HCT116 (cell line): ENCODE measurements at regions not wholly inside any gene's neighbourhood (a gene's known extent, or its start where the extent isn't known, plus 50 kb on each side); places are given as distances from the start of the nearest gene placed in this dataset.

ENCODE experiments used
- ATAC-seq: fragments of 200-7000 bp; cut with Tn5 transposase; 2 replicates; pipeline ENCODE4 v1.9.1; 2020; ENCODE audit warnings: mild to moderate bottlenecking, moderate library complexity
- BruUV-seq: library from RNA; stranded (reverse); fragments of 400-500 nt; replicated peaks from 2 replicates; lab custom pipeline; 2021; lab: Mats Ljungman, UMichigan
- CTCF ChIA-PET: fragments of 300-600 bp; sonication (Branson Sonifier 250); formaldehyde crosslinking; loops from one replicate; lab custom pipeline; 2021; ENCODE audit warnings: antibody characterized with exemption; lab: Charles Lee
- POLR2A ChIA-PET: fragments of 300-600, 350-600 bp; sonication (Branson Sonifier 250); formaldehyde crosslinking; loops from one replicate; lab custom pipeline; 2021; ENCODE audit warnings: antibody characterized with exemption; lab: Charles Lee
- RAD21 ChIA-PET, 2 experiments: fragments of 300-600 bp; sonication (Branson Sonifier 250); formaldehyde crosslinking; loops; one replicate each; lab custom pipeline; 2023; ENCODE audit warnings: low total read pairs in 2 of 2; ENCODE audit not compliant: uncharacterized antibody in 2 of 2, unreplicated experiment in 2 of 2, low non-redundant PET in 1 of 2; lab: Charles Lee
- DNase-seq: peaks from one replicate; pipeline ENCODE4 v3.0.0-alpha.2; 2010; ENCODE audit warnings: low read depth, low spot score
- H2AFZ ChIP-seq: fragments of 200-600 bp; shearing (Covaris generic), sonication (generic); 2 replicates; pipeline ENCODE4 v1.6.1; 2017; ENCODE audit warnings: low read depth, mixed run types, mixed read lengths, antibody characterized with exemption, low read length; ENCODE audit not compliant: poor library complexity, severe bottlenecking
- H3K27ac ChIP-seq: 2 replicates; pipeline ENCODE4 v1.5.1; 2012; ENCODE audit warnings: low read depth, low read length
- H3K27me3 ChIP-seq: fragments of 200-600 bp; sonication (generic); 2 replicates; pipeline ENCODE4 v1.6.1; 2016; ENCODE audit warnings: mixed run types, low read length, mixed read lengths; ENCODE audit not compliant: insufficient read depth
- H3K36me3 ChIP-seq, 2 experiments: fragments of 200-500 bp in 1 of 2; fragments of 200-600 bp in 1 of 2; sonication (Bioruptor generic) in 1 of 2; sonication (generic) in 1 of 2; 2 replicates each; pipeline versions ENCODE4 v1.5.1 to v1.6.1; 2014 to 2016; ENCODE audit warnings: low read length in 2 of 2, inconsistent platforms in 1 of 2, mixed read lengths in 1 of 2, mixed run types in 1 of 2; ENCODE audit not compliant: insufficient read depth in 2 of 2, control insufficient read depth in 1 of 2
- H3K4me1 ChIP-seq, 2 experiments: fragments of 200-600 bp in 1 of 2; sonication (generic) in 1 of 2; 2 replicates each; pipeline versions ENCODE4 v1.5.1 to v1.6.1; 2012 to 2017; ENCODE audit warnings: low read length in 2 of 2, inconsistent platforms in 1 of 2, mild to moderate bottlenecking in 1 of 2, mixed read lengths in 1 of 2, mixed run types in 1 of 2, moderate library complexity in 1 of 2; ENCODE audit not compliant: insufficient read depth in 2 of 2, control insufficient read depth in 1 of 2
- H3K4me2 ChIP-seq: fragments of 200-600 bp; sonication (generic); 2 replicates; pipeline ENCODE4 v1.6.1; 2017; ENCODE audit warnings: mixed run types, low read length, mixed read lengths
- H3K4me3 ChIP-seq, 2 experiments: fragments of 200-600 bp in 1 of 2; sonication (generic) in 1 of 2; replicated peaks in 1 of 2; 2 replicates each; pipeline ENCODE4 v1.5.1; 2011 to 2016; ENCODE audit warnings: low read length in 2 of 2, control low read depth in 1 of 2, low read depth in 1 of 2, mild to moderate bottlenecking in 1 of 2, mixed read lengths in 1 of 2, mixed run types in 1 of 2
- H3K79me2 ChIP-seq: fragments of 200-600 bp; sonication (generic); 2 replicates; pipeline ENCODE4 v1.6.1; 2017; ENCODE audit warnings: mild to moderate bottlenecking, mixed run types, low read length, moderate library complexity, mixed read lengths; ENCODE audit not compliant: insufficient read depth
- H3K9ac ChIP-seq: fragments of 200-600 bp; sonication (generic); 2 replicates; pipeline ENCODE4 v1.6.1; 2016; ENCODE audit warnings: low read length, mixed read lengths
- H3K9me2 ChIP-seq: fragments of 200-600 bp; sonication (generic), shearing (Covaris generic); 2 replicates; pipeline ENCODE4 v1.6.1; 2017; ENCODE audit warnings: mixed run types, mild to moderate bottlenecking, moderate library complexity; ENCODE audit not compliant: insufficient read depth
- H3K9me3 ChIP-seq, 2 experiments: fragments of 200-500 bp in 1 of 2; fragments of 200-600 bp in 1 of 2; sonication (Bioruptor generic) in 1 of 2; sonication (generic) in 1 of 2; 2 replicates each; pipeline ENCODE4 v1.6.1; 2014 to 2017; ENCODE audit warnings: low read length in 2 of 2, mixed read lengths in 2 of 2, inconsistent platforms in 1 of 2, low read depth in 1 of 2, mild to moderate bottlenecking in 1 of 2, mixed run types in 1 of 2, moderate library complexity in 1 of 2; ENCODE audit not compliant: control insufficient read depth in 1 of 2, insufficient read depth in 1 of 2
- H4K20me1 ChIP-seq: fragments of 200-600 bp; sonication (generic), shearing (Covaris generic); 2 replicates; pipeline ENCODE4 v1.6.1; 2017; ENCODE audit warnings: mixed run types, mild to moderate bottlenecking, moderate library complexity; ENCODE audit not compliant: insufficient read depth
- CBX3 ChIP-seq: IDR thresholded peaks from 2 replicates; pipeline ENCODE4 v1.6.1; 2012; ENCODE audit warnings: low read depth
- CEBPB ChIP-seq: IDR thresholded peaks from 2 replicates; pipeline ENCODE4 v1.6.1; 2012; ENCODE audit warnings: low read depth
- EGR1 ChIP-seq: IDR thresholded peaks from 2 replicates; pipeline ENCODE4 v1.6.1; 2012; ENCODE audit warnings: low read depth
- ELF1 ChIP-seq: IDR thresholded peaks from 2 replicates; pipeline ENCODE4 v1.6.1; 2012; ENCODE audit warnings: low read depth, borderline replicate concordance
- EZH2phosphoT487 ChIP-seq: fragments of 200-600 bp; IDR thresholded peaks from 2 replicates; pipeline ENCODE4 v1.6.1; 2018; ENCODE audit warnings: antibody characterized with exemption, borderline replicate concordance
- POLR2A ChIP-seq: IDR thresholded peaks from 2 replicates; pipeline ENCODE4 v1.7.0; 2011; ENCODE audit warnings: borderline replicate concordance; ENCODE audit not compliant: insufficient read depth, insufficient read length; ENCODE audit errors: extremely low read depth
- RAD21 ChIP-seq: IDR thresholded peaks from 2 replicates; pipeline ENCODE4 v1.6.1; 2012; ENCODE audit warnings: low read depth, mild to moderate bottlenecking
- SP1 ChIP-seq: IDR thresholded peaks from 2 replicates; pipeline ENCODE4 v1.6.1; 2012; ENCODE audit warnings: low read depth
- SRF ChIP-seq: IDR thresholded peaks from 2 replicates; pipeline ENCODE4 v1.6.1; 2012; ENCODE audit warnings: low read depth
- YY1 ChIP-seq: IDR thresholded peaks from 2 replicates; pipeline ENCODE4 v1.6.1; 2011; ENCODE audit warnings: low read length, low read depth, moderate library complexity, mild to moderate bottlenecking; ENCODE audit not compliant: insufficient replicate concordance; ENCODE audit errors: extremely low read depth
- ZFX ChIP-seq: fragments of 450-650 bp; IDR thresholded peaks from 2 replicates; pipeline ENCODE4 v1.6.1; 2017
- ZNF274 ChIP-seq: fragments of 200-500 bp; sonication (Bioruptor generic); IDR thresholded peaks from 2 replicates; pipeline ENCODE4 v1.6.1; 2014; ENCODE audit warnings: mild to moderate bottlenecking, low read depth, low read length, inconsistent platforms
- intact Hi-C: fragments of 100-400 bp; cut with micrococcal nuclease; formaldehyde crosslinking; loops from 2 replicates; pipeline ENCODE4 v1.10.0; 2022
- TF ChIP-seq, protein P1 (sequence below), 3 experiments: fragments of 200-600 bp in 1 of 3; sonication (generic) in 1 of 3; IDR thresholded peaks in 2 of 3; conservative IDR thresholded peaks in 1 of 3; 2 replicates each; pipeline ENCODE4 v1.5.1; 2012 to 2017; ENCODE audit warnings: low read depth in 2 of 3, low read length in 2 of 3, antibody characterized with exemption in 1 of 3, borderline replicate concordance in 1 of 3, control low read depth in 1 of 3, mild to moderate bottlenecking in 1 of 3, mixed read lengths in 1 of 3, mixed run types in 1 of 3, moderate library complexity in 1 of 3; ENCODE audit not compliant: insufficient read depth in 1 of 3
- TF ChIP-seq, protein P2 (sequence below): IDR thresholded peaks from 2 replicates; pipeline ENCODE4 v1.6.1; 2011; ENCODE audit warnings: mild to moderate bottlenecking, low read length, moderate library complexity; ENCODE audit not compliant: insufficient replicate concordance; ENCODE audit errors: extremely low read depth
- TF ChIP-seq, protein P3 (sequence below): IDR thresholded peaks from 2 replicates; pipeline ENCODE4 v1.6.1; 2012

DNA sequence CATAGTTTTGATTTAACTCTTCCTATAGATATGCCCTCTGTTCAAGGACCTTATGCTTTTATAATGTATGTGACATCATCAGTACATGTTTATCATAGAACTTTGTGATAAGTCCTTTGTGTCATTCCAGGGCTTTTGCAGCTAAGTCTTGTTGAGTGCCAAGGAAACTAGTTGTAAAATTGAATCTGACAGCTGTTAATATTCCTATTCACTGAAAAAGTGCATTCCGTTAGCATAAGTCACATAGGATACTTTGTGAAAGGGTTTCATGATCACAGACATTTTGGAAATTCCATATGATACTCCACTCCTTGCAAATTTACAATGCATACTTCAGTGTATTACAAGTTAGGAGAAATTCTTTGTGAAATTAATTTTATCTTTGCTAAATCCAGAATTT is 503.4 kb downstream of the CCDC85A start:
- Histone ChIP-seq H3K4me3 (no peak overlapping the region), H3K4me1 (no peaks in the 10 kb centered on the region), H3K79me2 (no peaks in the 10 kb centered on the region), H3K36me3 (no peaks in the 10 kb centered on the region), H3K9me3 (no peaks in the 10 kb centered on the region), H3K9ac (no peak overlapping the region), H3K4me2 (no peak overlapping the region), H2AFZ (no peak overlapping the region), H4K20me1 (no peaks in the 10 kb centered on the region), H3K27ac (no peak overlapping the region), H3K27me3 (no peaks in the 10 kb centered on the region), H3K9me2 (no peaks in the 10 kb centered on the region)
- ChIA-PET CTCF (no interaction called here), POLR2A (no interaction called here), RAD21 (no interaction called here)
- DNase-seq (no peak), ATAC-seq (no peak)
- no TSS peak for BruUV-seq
- no peak for TF ChIP-seq ZNF274
- TF ChIP-seq CEBPB, result no peak
- TF ChIP-seq ELF1, result no peak
- TF ChIP-seq, protein P1, sequence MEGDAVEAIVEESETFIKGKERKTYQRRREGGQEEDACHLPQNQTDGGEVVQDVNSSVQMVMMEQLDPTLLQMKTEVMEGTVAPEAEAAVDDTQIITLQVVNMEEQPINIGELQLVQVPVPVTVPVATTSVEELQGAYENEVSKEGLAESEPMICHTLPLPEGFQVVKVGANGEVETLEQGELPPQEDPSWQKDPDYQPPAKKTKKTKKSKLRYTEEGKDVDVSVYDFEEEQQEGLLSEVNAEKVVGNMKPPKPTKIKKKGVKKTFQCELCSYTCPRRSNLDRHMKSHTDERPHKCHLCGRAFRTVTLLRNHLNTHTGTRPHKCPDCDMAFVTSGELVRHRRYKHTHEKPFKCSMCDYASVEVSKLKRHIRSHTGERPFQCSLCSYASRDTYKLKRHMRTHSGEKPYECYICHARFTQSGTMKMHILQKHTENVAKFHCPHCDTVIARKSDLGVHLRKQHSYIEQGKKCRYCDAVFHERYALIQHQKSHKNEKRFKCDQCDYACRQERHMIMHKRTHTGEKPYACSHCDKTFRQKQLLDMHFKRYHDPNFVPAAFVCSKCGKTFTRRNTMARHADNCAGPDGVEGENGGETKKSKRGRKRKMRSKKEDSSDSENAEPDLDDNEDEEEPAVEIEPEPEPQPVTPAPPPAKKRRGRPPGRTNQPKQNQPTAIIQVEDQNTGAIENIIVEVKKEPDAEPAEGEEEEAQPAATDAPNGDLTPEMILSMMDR (IDR thresholded peaks at IDR 0.05 in 2 of 3, conservative IDR thresholded peaks at IDR 0.05 in 1 of 3; ENCODE audit: borderline replicate concordance in 1 of 3, insufficient read depth in 1 of 3, low read depth in 2 of 3, low read length in 2 of 3), result no peak
- TF ChIP-seq, protein P2, sequence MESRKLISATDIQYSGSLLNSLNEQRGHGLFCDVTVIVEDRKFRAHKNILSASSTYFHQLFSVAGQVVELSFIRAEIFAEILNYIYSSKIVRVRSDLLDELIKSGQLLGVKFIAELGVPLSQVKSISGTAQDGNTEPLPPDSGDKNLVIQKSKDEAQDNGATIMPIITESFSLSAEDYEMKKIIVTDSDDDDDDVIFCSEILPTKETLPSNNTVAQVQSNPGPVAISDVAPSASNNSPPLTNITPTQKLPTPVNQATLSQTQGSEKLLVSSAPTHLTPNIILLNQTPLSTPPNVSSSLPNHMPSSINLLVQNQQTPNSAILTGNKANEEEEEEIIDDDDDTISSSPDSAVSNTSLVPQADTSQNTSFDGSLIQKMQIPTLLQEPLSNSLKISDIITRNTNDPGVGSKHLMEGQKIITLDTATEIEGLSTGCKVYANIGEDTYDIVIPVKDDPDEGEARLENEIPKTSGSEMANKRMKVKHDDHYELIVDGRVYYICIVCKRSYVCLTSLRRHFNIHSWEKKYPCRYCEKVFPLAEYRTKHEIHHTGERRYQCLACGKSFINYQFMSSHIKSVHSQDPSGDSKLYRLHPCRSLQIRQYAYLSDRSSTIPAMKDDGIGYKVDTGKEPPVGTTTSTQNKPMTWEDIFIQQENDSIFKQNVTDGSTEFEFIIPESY, result no peak
- no peak for TF ChIP-seq ZFX
- TF ChIP-seq SRF, result no peak
- no peak for TF ChIP-seq RAD21
- no peak for TF ChIP-seq SP1
- TF ChIP-seq EGR1, result no peak
- TF ChIP-seq YY1, result no peak
- TF ChIP-seq CBX3, result no peak
- TF ChIP-seq, protein P3, sequence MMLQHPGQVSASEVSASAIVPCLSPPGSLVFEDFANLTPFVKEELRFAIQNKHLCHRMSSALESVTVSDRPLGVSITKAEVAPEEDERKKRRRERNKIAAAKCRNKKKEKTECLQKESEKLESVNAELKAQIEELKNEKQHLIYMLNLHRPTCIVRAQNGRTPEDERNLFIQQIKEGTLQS, result no peak
- TF ChIP-seq POLR2A, result no peak
- TF ChIP-seq EZH2phosphoT487, result no peak
- intact Hi-C loops, result no loop called here
